GM12878 (cell line): ENCODE measurements at regions not wholly inside any gene's neighbourhood (a gene's known extent, or its start where the extent isn't known, plus 50 kb on each side); places are given as distances from the start of the nearest gene placed in this dataset.

Source experiments
- ATAC-seq: fragments of 200-7000 bp; cut with Tn5 transposase; 3 replicates; pipeline ENCODE4 v1.9.1; 2020; ENCODE audit warnings: mild to moderate bottlenecking, moderate library complexity
- BruUV-seq: library from RNA; stranded (reverse); fragments of 400-500 nt; replicated peaks from 2 replicates; lab custom pipeline; 2021; lab: Mats Ljungman, UMichigan
- CTCF ChIA-PET: fragments of 300-600 bp; sonication (Branson Sonifier 250); formaldehyde crosslinking; extraction: SDS; loops from one replicate; lab custom pipeline; 2021; ENCODE audit warnings: inconsistent platforms; lab: Yijun Ruan, JAX
- POLR2A ChIA-PET: fragments of 350-600 bp; formaldehyde crosslinking; extraction: SDS; loops from one replicate; lab custom pipeline; 2021; ENCODE audit warnings: inconsistent platforms; lab: Charles Lee
- RAD21 ChIA-PET: fragments of 300-600 bp; sonication (Branson Sonifier 250); formaldehyde crosslinking; loops from one replicate; lab custom pipeline; 2023; ENCODE audit warnings: antibody characterized with exemption; ENCODE audit not compliant: unreplicated experiment; lab: Charles Lee
- SMC1A ChIA-PET: fragments of 300-600 bp; sonication (Branson Sonifier 250); formaldehyde crosslinking; loops from one replicate; lab custom pipeline; 2023; ENCODE audit not compliant: unreplicated experiment, uncharacterized antibody; lab: Charles Lee
- DNase-seq: peaks from one replicate; pipeline ENCODE4 v3.0.0-alpha.2; 2011; ENCODE audit warnings: low read depth, low spot score
- FAIRE-seq: peaks from 3 replicates; lab custom pipeline; 2011; peaks lifted over from hg19 to GRCh38; lab: Jason Lieb, UNC
- H2AFZ ChIP-seq: 2 replicates; pipeline ENCODE4 v1.6.0; 2011; ENCODE audit warnings: low read depth, low read length, control low read depth; ENCODE audit not compliant: control insufficient read depth
- H3K27ac ChIP-seq: 2 replicates; pipeline ENCODE4 v1.5.1; 2011; ENCODE audit warnings: control low read depth; ENCODE audit not compliant: control insufficient read depth, insufficient read depth
- H3K27me3 ChIP-seq, 2 experiments: replicated peaks in 1 of 2; 2 replicates each; pipeline versions ENCODE4 v1.6.0 to v1.6.1; 2011; ENCODE audit warnings: low read length in 1 of 2; ENCODE audit not compliant: control insufficient read depth in 2 of 2, insufficient read depth in 2 of 2
- H3K36me3 ChIP-seq, 2 experiments: 2 replicates each; pipeline ENCODE4 v1.5.1; 2011; ENCODE audit warnings: low read length in 1 of 2; ENCODE audit not compliant: control insufficient read depth in 2 of 2, insufficient read depth in 2 of 2
- H3K4me1 ChIP-seq: 2 replicates; pipeline ENCODE4 v1.6.1; 2011; ENCODE audit warnings: mild to moderate bottlenecking, low read length, moderate library complexity, mixed read lengths; ENCODE audit not compliant: control insufficient read depth, insufficient read depth
- H3K4me2 ChIP-seq: 2 replicates; pipeline ENCODE4 v1.6.0; 2011; ENCODE audit warnings: control low read depth; ENCODE audit not compliant: control insufficient read depth, insufficient read depth
- H3K4me3 ChIP-seq: fragments of 200-600 bp; sonication (generic); 2 replicates; pipeline ENCODE4 v1.5.1; 2016
- H3K79me2 ChIP-seq: 2 replicates; pipeline ENCODE4 v1.6.0; 2011; ENCODE audit warnings: low read length; ENCODE audit not compliant: control insufficient read depth, insufficient read depth
- H3K9ac ChIP-seq: 2 replicates; pipeline ENCODE4 v1.8.0; 2011; ENCODE audit warnings: low read length, control low read depth, mixed read lengths; ENCODE audit not compliant: control insufficient read depth, insufficient read depth
- H3K9me3 ChIP-seq: replicated peaks from 3 replicates; pipeline ENCODE4 v1.5.1; 2011; ENCODE audit warnings: mild to moderate bottlenecking, low read length; ENCODE audit not compliant: control insufficient read depth, insufficient read depth
- H4K20me1 ChIP-seq: 2 replicates; pipeline ENCODE4 v1.6.0; 2011; ENCODE audit not compliant: control insufficient read depth, insufficient read depth
- CHD2 ChIP-seq: IDR thresholded peaks from 2 replicates; pipeline ENCODE4 v1.6.1; 2011; ENCODE audit warnings: low read depth, low read length, improper control_type of control experiment, borderline replicate concordance
- EGR1 ChIP-seq, 2 experiments: IDR thresholded peaks; 1 replicate in 1 of 2; 2 replicates in 1 of 2; pipeline ENCODE4 v1.6.1; 2011 to 2012; ENCODE audit warnings: low read depth in 2 of 2, low read length in 2 of 2, borderline replicate concordance in 1 of 2, mild to moderate bottlenecking in 1 of 2, moderate library complexity in 1 of 2
- JUND ChIP-seq: IDR thresholded peaks from 2 replicates; pipeline ENCODE4 v1.6.1; 2012; ENCODE audit warnings: low read depth, mild to moderate bottlenecking, low read length, improper control_type of control experiment, moderate library complexity
- NBN ChIP-seq: fragments of 450-650 bp; IDR thresholded peaks from 2 replicates; pipeline ENCODE4 v1.6.1; 2016
- WGBS: methylation state at CpG from one replicate; pipeline ENCODE4 v1.1.6; 2016; ENCODE audit warnings: low lambda C conversion rate; ENCODE audit not compliant: insufficient replicate concordance, insufficient coverage; ENCODE audit errors: missing lambda C conversion rate; 5-methylcytosine and 5-hydroxymethylcytosine counted together
- in situ Hi-C: fragments of 300-500 bp; cut with MboI; formaldehyde crosslinking; loops from 9 replicates; pipeline ENCODE4 v1.14.3; 2018; ENCODE audit warnings: mixed read lengths
- intact Hi-C: fragments of 100-400 bp; cut with micrococcal nuclease; formaldehyde crosslinking; loops from one replicate; pipeline ENCODE4 v1.14.2; 2022; ENCODE audit not compliant: unreplicated experiment

- no peak for TF ChIP-seq EGR1 (IDR thresholded peaks at IDR 0.05; ENCODE audit: borderline replicate concordance in 1 of 2, low read depth in 2 of 2, low read length in 2 of 2)
- TF ChIP-seq, all 136 proteins: peak for 0
Observed at GRCh38 chr3:132847849-132848625, 125.8 kb upstream of the NPHP3 start (continued).

- 12% methylated on average over 4 of the region's 4 CpGs for WGBS
- TF ChIP-seq CHD2 (no peak), NBN (no peak)
- TF ChIP-seq, all 136 proteins: peak for 0
- intact Hi-C loops: no loop called here
- in situ Hi-C loops: no loop called here
- Histone ChIP-seq H3K27ac (no peak overlapping the region), H3K27me3 (no peaks in the 10 kb centered on the region; a peak in 1 of 4 replicates), H3K4me3 (no peak overlapping the region), H3K9me3 (no peaks in the 10 kb centered on the region), H3K36me3 (no peaks in the 10 kb centered on the region), H3K79me2 (no peaks in the 10 kb centered on the region), H3K4me1 (no peaks in the 10 kb centered on the region), H3K4me2 (no peak overlapping the region), H4K20me1 (no peaks in the 10 kb centered on the region), H3K9ac (no peak overlapping the region), H2AFZ (no peak overlapping the region)
- ATAC-seq (no peak), DNase-seq (no peak), FAIRE-seq (no peak)
- BruUV-seq: no TSS peak
- POLR2A ChIA-PET: no interaction called here
- RAD21 ChIA-PET: no interaction called here
- SMC1A ChIA-PET: no interaction called here
- CTCF ChIA-PET: interaction anchor here (0.7 kb wide), 1 partner anchor 448 kb away, joined by 3 read pairs; no protein-coding TSS in a partner anchor
Observed at GRCh38 chr3:132843851-132844553, 121.8 kb upstream of the NPHP3 start.

GRCh38 chr3:132843349-132843748 lies 121.1 kb upstream of the NPHP3 start:
- in situ Hi-C loops (no loop called here), intact Hi-C loops (no loop called here)
- no peaks in the 10 kb centered on the region for H3K36me3 ChIP-seq
- no peak overlapping the region for H3K4me3 ChIP-seq
- no peaks in the 10 kb centered on the region for H4K20me1 ChIP-seq
- no TSS peak for BruUV-seq
- FAIRE-seq: no peak
- no peak overlapping the region for H3K4me2 ChIP-seq
- H3K79me2 ChIP-seq: no peaks in the 10 kb centered on the region
- no peak overlapping the region for H2AFZ ChIP-seq
- no peak overlapping the region for H3K27ac ChIP-seq
- no peak for ATAC-seq
- 32% methylated on average over 3 of the region's 3 CpGs for WGBS
- no peaks in the 10 kb centered on the region; a peak in 1 of 4 replicates for H3K27me3 ChIP-seq
- ChIA-PET POLR2A (no interaction called here), RAD21 (no interaction called here), CTCF (interaction anchor here (0.7 kb wide), 1 partner anchor 448 kb away, joined by 3 read pairs; no protein-coding TSS in a partner anchor), SMC1A (no interaction called here)
- no peak for DNase-seq
- TF ChIP-seq JUND: no peak
- no peak overlapping the region for H3K9ac ChIP-seq
- no peaks in the 10 kb centered on the region for H3K9me3 ChIP-seq
- H3K4me1 ChIP-seq: no peaks in the 10 kb centered on the region
